ENCODE measurements at regions not wholly inside any gene's neighbourhood (a gene's known extent, or its start where the extent isn't known, plus 50 kb on each side); places are given as distances from the start of the nearest gene placed in this dataset.

- TF ChIP-seq, protein P1, sequence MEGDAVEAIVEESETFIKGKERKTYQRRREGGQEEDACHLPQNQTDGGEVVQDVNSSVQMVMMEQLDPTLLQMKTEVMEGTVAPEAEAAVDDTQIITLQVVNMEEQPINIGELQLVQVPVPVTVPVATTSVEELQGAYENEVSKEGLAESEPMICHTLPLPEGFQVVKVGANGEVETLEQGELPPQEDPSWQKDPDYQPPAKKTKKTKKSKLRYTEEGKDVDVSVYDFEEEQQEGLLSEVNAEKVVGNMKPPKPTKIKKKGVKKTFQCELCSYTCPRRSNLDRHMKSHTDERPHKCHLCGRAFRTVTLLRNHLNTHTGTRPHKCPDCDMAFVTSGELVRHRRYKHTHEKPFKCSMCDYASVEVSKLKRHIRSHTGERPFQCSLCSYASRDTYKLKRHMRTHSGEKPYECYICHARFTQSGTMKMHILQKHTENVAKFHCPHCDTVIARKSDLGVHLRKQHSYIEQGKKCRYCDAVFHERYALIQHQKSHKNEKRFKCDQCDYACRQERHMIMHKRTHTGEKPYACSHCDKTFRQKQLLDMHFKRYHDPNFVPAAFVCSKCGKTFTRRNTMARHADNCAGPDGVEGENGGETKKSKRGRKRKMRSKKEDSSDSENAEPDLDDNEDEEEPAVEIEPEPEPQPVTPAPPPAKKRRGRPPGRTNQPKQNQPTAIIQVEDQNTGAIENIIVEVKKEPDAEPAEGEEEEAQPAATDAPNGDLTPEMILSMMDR (optimal IDR thresholded peaks at IDR 0.05 in 1 of 3, IDR thresholded peaks at IDR 0.05 in 1 of 3, conservative IDR thresholded peaks at IDR 0.05 in 1 of 3; ENCODE audit: extremely low read depth in 1 of 3, insufficient read depth in 2 of 3, low read length in 3 of 3): no peak
- TF ChIP-seq EZH2 (IDR thresholded peaks at IDR 0.05; ENCODE audit: low read length): no peak
Measured at GRCh38 chr2:198900141-198900540, 557.6 kb downstream of the SATB2 start.

Data from keratinocyte (primary cell).